Memory B cell (primary cell): ENCODE measurements at regions not wholly inside any gene's neighbourhood (a gene's known extent, or its start where the extent isn't known, plus 50 kb on each side); places are given as distances from the start of the nearest gene placed in this dataset.

Experiments
- ATAC-seq: fragments of 150-1000 bp; cut with Tn5 transposase; 2 replicates; pipeline ENCODE4 v1.10.0; 2021; ENCODE audit warnings: low read depth, mild to moderate bottlenecking, moderate library complexity
- DNase-seq, 2 donors: peaks; one replicate each; pipeline ENCODE4 v3.0.0; 2022; ENCODE audit warnings: low spot score in 2 of 2
- H3K27ac Mint-ChIP-seq: one replicate; pipeline ENCODE4 v1.8.0; 2022; ENCODE audit warnings: mild to moderate bottlenecking, moderate library complexity, mixed read lengths
- H3K27me3 Mint-ChIP-seq: one replicate; pipeline ENCODE4 v1.8.0; 2022; ENCODE audit warnings: mixed read lengths
- H3K36me3 Mint-ChIP-seq: one replicate; pipeline ENCODE4 v1.8.0; 2022; ENCODE audit warnings: mild to moderate bottlenecking, mixed read lengths
- H3K4me1 Mint-ChIP-seq: one replicate; pipeline ENCODE4 v1.8.0; 2022; ENCODE audit warnings: mixed read lengths
- H3K4me3 Mint-ChIP-seq: one replicate; pipeline ENCODE4 v1.8.0; 2022; ENCODE audit warnings: mild to moderate bottlenecking, moderate library complexity, mixed read lengths
- H3K9me3 Mint-ChIP-seq: one replicate; pipeline ENCODE4 v1.8.0; 2022; ENCODE audit warnings: mixed read lengths

- Mint-ChIP-seq H3K4me1 (no peaks in the 10 kb centered on the region), H3K36me3 (no peaks in the 10 kb centered on the region), H3K27me3 (peaks cover 2% of the 10 kb centered on the region), H3K4me3 (no peak overlapping the region), H3K9me3 (peaks cover 3% of the 10 kb centered on the region), H3K27ac (no peak overlapping the region)
- no peak for DNase-seq
- no peak for ATAC-seq
These were observed 88.1 kb upstream of the AGAP1 start for GRCh38 chr2:235405612-235406361.

GRCh38 chr2:235406430-235406829, 87.4 kb upstream of the AGAP1 start:
- Mint-ChIP-seq H3K9me3 (peaks cover 3% of the 10 kb centered on the region), H3K4me3 (no peak overlapping the region), H3K27me3 (peaks cover 2% of the 10 kb centered on the region), H3K36me3 (no peaks in the 10 kb centered on the region), H3K4me1 (no peaks in the 10 kb centered on the region), H3K27ac (no peak overlapping the region)
- no peak for ATAC-seq
- DNase-seq, result no peak

- no peak for DNase-seq
- ATAC-seq, result no peak
- H3K4me1 Mint-ChIP-seq, result no peaks in the 10 kb centered on the region
- no peaks in the 10 kb centered on the region for H3K36me3 Mint-ChIP-seq
- H3K27me3 Mint-ChIP-seq, result no peaks in the 10 kb centered on the region
- no peak overlapping the region for H3K4me3 Mint-ChIP-seq
- no peak overlapping the region for H3K27ac Mint-ChIP-seq
- H3K9me3 Mint-ChIP-seq, result peaks cover 2% of the 10 kb centered on the region
These were observed 81.8 kb upstream of the AGAP1 start for GRCh38 chr2:235411905-235412485.

GRCh38 chr2:235413064-235413463, 80.8 kb upstream of the AGAP1 start:
- Mint-ChIP-seq H3K27me3 (peaks cover 1% of the 10 kb centered on the region), H3K9me3 (peaks cover 1% of the 10 kb centered on the region), H3K4me1 (no peaks in the 10 kb centered on the region), H3K36me3 (no peaks in the 10 kb centered on the region), H3K4me3 (no peak overlapping the region), H3K27ac (no peak overlapping the region)
- DNase-seq, result no peak
- no peak for ATAC-seq

- Mint-ChIP-seq H3K9me3 (no peaks in the 10 kb centered on the region), H3K4me3 (no peak overlapping the region), H3K27me3 (peaks cover 1% of the 10 kb centered on the region), H3K36me3 (no peaks in the 10 kb centered on the region), H3K27ac (no peak overlapping the region), H3K4me1 (no peaks in the 10 kb centered on the region)
- ATAC-seq (no peak), DNase-seq (no peak)
These were observed 79.4 kb upstream of the AGAP1 start for GRCh38 chr2:235414422-235414821.

GRCh38 chr2:235416858-235417499, 76.9 kb upstream of the AGAP1 start:
- H3K27me3 Mint-ChIP-seq, result peaks cover 1% of the 10 kb centered on the region
- no peaks in the 10 kb centered on the region for H3K36me3 Mint-ChIP-seq
- no peak overlapping the region for H3K27ac Mint-ChIP-seq
- no peaks in the 10 kb centered on the region for H3K9me3 Mint-ChIP-seq
- ATAC-seq (no peak), DNase-seq (no peak)
- H3K4me3 Mint-ChIP-seq, result no peak overlapping the region
- no peaks in the 10 kb centered on the region for H3K4me1 Mint-ChIP-seq

- H3K27ac Mint-ChIP-seq, result no peak overlapping the region
- ATAC-seq, result no peak
- DNase-seq, result no peak
- no peaks in the 10 kb centered on the region for H3K4me1 Mint-ChIP-seq
- H3K9me3 Mint-ChIP-seq, result peaks cover 4% of the 10 kb centered on the region
- peaks cover 1% of the 10 kb centered on the region for H3K27me3 Mint-ChIP-seq
- H3K36me3 Mint-ChIP-seq, result peaks cover 2% of the 10 kb centered on the region
- H3K4me3 Mint-ChIP-seq, result no peak overlapping the region
These were observed 74.9 kb upstream of the AGAP1 start for GRCh38 chr2:235418918-235419317.

GRCh38 chr2:235419996-235420395, 73.8 kb upstream of the AGAP1 start:
- H3K27ac Mint-ChIP-seq, result no peak overlapping the region
- H3K36me3 Mint-ChIP-seq, result peaks cover 2% of the 10 kb centered on the region
- peaks cover 1% of the 10 kb centered on the region for H3K27me3 Mint-ChIP-seq
- no peak overlapping the region for H3K4me3 Mint-ChIP-seq
- peaks cover 6% of the 10 kb centered on the region for H3K9me3 Mint-ChIP-seq
- no peaks in the 10 kb centered on the region for H3K4me1 Mint-ChIP-seq
- ATAC-seq (no peak), DNase-seq (no peak)

- H3K4me1 Mint-ChIP-seq, result no peaks in the 10 kb centered on the region
- DNase-seq (no peak), ATAC-seq (no peak)
- peaks cover 1% of the 10 kb centered on the region for H3K27me3 Mint-ChIP-seq
- H3K9me3 Mint-ChIP-seq, result peaks cover 7% of the 10 kb centered on the region
- no peak overlapping the region for H3K27ac Mint-ChIP-seq
- H3K36me3 Mint-ChIP-seq, result peaks cover 3% of the 10 kb centered on the region
- H3K4me3 Mint-ChIP-seq, result no peak overlapping the region
These were observed 72.2 kb upstream of the AGAP1 start for GRCh38 chr2:235421618-235422017.

- DNase-seq, result no peak
- peaks cover 1% of the 10 kb centered on the region for H3K36me3 Mint-ChIP-seq
- ATAC-seq, result no peak
- no peak overlapping the region for H3K27ac Mint-ChIP-seq
- peaks cover 1% of the 10 kb centered on the region for H3K9me3 Mint-ChIP-seq
- H3K4me1 Mint-ChIP-seq, result no peaks in the 10 kb centered on the region
- peaks cover 2% of the 10 kb centered on the region for H3K27me3 Mint-ChIP-seq
- H3K4me3 Mint-ChIP-seq, result no peak overlapping the region
These were observed 63.3 kb upstream of the AGAP1 start for GRCh38 chr2:235430366-235431083.

- H3K27me3 Mint-ChIP-seq, result peaks cover 2% of the 10 kb centered on the region
- no peak for ATAC-seq
- no peak overlapping the region for H3K4me3 Mint-ChIP-seq
- no peak for DNase-seq
- H3K36me3 Mint-ChIP-seq, result no peaks in the 10 kb centered on the region
- no peak overlapping the region for H3K27ac Mint-ChIP-seq
- peaks cover 3% of the 10 kb centered on the region for H3K9me3 Mint-ChIP-seq
- H3K4me1 Mint-ChIP-seq, result no peaks in the 10 kb centered on the region
These were observed 60.9 kb upstream of the AGAP1 start for GRCh38 chr2:235432741-235433520.

GRCh38 chr2:235433860-235434259, 60.0 kb upstream of the AGAP1 start:
- Mint-ChIP-seq H3K4me3 (no peak overlapping the region), H3K9me3 (peaks cover 4% of the 10 kb centered on the region), H3K36me3 (no peaks in the 10 kb centered on the region), H3K4me1 (no peaks in the 10 kb centered on the region), H3K27ac (no peak overlapping the region), H3K27me3 (no peaks in the 10 kb centered on the region)
- DNase-seq (no peak), ATAC-seq (no peak)

- peaks cover 6% of the 10 kb centered on the region for H3K9me3 Mint-ChIP-seq
- H3K27me3 Mint-ChIP-seq, result no peaks in the 10 kb centered on the region
- no peak overlapping the region for H3K27ac Mint-ChIP-seq
- DNase-seq, result no peak
- H3K36me3 Mint-ChIP-seq, result no peaks in the 10 kb centered on the region
- no peaks in the 10 kb centered on the region for H3K4me1 Mint-ChIP-seq
- no peak for ATAC-seq
- no peak overlapping the region for H3K4me3 Mint-ChIP-seq
These were observed 53.7 kb upstream of the AGAP1 start for GRCh38 chr2:235439959-235440662.
